ENCODE measurements at regions not wholly inside any gene's neighbourhood (a gene's known extent, or its start where the extent isn't known, plus 50 kb on each side); places are given as distances from the start of the nearest gene placed in this dataset.

- TF ChIP-seq CTCF (IDR thresholded peaks at IDR 0.05), result no peak
- TF ChIP-seq POLR2AphosphoS5 (IDR thresholded peaks at IDR 0.05), result no peak
Measured at GRCh38 chr14:22282417-22282816, 306.6 kb downstream of the DAD1 start.
